GM06990 (cell line): ENCODE measurements at regions not wholly inside any gene's neighbourhood (a gene's known extent, or its start where the extent isn't known, plus 50 kb on each side); places are given as distances from the start of the nearest gene placed in this dataset.

Experiments
- DNase-seq: peaks from one replicate; pipeline ENCODE4 v3.0.0-alpha.2; 2011; ENCODE audit not compliant: insufficient read length; ENCODE audit errors: extremely low read depth
- H3K27me3 ChIP-seq: replicated peaks from 2 replicates; pipeline ENCODE4 v1.6.0; 2011; ENCODE audit warnings: low read length; ENCODE audit not compliant: control insufficient read depth, insufficient read depth
- H3K36me3 ChIP-seq: 2 replicates; pipeline ENCODE4 v1.5.1; 2011; ENCODE audit warnings: low read length; ENCODE audit not compliant: control insufficient read depth, insufficient read depth
- H3K4me3 ChIP-seq: replicated peaks from 2 replicates; pipeline ENCODE4 v1.5.1; 2011; ENCODE audit warnings: low read depth, mild to moderate bottlenecking, control low read depth, low read length
- TF ChIP-seq, protein P1 (sequence below): IDR thresholded peaks from 2 replicates; pipeline ENCODE4 v1.5.1; 2011; ENCODE audit warnings: low read length, control low read depth, mild to moderate bottlenecking, inconsistent platforms; ENCODE audit not compliant: insufficient read depth, poor library complexity, severe bottlenecking

DNA sequence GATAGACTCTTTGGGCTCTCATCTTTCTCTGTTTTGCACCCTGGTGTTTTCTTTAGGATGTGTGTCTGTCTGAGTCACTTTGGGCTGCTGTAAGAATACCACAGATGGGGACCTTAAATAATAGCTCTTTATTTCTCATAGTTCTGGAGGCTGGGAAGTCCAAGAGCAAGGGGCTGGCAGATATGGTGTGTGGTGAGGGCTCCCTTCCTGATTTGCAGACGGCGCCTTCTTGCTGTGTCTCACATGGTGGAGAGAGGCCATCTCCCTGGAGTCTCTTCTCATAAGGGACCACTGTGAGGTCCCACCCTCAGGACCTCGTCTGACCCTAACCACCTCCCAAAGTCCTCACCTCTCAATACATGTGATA is 93.7 kb upstream of the ADRA2C start:
- H3K27me3 ChIP-seq: no peaks in the 10 kb centered on the region
- TF ChIP-seq, protein P1, sequence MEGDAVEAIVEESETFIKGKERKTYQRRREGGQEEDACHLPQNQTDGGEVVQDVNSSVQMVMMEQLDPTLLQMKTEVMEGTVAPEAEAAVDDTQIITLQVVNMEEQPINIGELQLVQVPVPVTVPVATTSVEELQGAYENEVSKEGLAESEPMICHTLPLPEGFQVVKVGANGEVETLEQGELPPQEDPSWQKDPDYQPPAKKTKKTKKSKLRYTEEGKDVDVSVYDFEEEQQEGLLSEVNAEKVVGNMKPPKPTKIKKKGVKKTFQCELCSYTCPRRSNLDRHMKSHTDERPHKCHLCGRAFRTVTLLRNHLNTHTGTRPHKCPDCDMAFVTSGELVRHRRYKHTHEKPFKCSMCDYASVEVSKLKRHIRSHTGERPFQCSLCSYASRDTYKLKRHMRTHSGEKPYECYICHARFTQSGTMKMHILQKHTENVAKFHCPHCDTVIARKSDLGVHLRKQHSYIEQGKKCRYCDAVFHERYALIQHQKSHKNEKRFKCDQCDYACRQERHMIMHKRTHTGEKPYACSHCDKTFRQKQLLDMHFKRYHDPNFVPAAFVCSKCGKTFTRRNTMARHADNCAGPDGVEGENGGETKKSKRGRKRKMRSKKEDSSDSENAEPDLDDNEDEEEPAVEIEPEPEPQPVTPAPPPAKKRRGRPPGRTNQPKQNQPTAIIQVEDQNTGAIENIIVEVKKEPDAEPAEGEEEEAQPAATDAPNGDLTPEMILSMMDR: no peak

DNA sequence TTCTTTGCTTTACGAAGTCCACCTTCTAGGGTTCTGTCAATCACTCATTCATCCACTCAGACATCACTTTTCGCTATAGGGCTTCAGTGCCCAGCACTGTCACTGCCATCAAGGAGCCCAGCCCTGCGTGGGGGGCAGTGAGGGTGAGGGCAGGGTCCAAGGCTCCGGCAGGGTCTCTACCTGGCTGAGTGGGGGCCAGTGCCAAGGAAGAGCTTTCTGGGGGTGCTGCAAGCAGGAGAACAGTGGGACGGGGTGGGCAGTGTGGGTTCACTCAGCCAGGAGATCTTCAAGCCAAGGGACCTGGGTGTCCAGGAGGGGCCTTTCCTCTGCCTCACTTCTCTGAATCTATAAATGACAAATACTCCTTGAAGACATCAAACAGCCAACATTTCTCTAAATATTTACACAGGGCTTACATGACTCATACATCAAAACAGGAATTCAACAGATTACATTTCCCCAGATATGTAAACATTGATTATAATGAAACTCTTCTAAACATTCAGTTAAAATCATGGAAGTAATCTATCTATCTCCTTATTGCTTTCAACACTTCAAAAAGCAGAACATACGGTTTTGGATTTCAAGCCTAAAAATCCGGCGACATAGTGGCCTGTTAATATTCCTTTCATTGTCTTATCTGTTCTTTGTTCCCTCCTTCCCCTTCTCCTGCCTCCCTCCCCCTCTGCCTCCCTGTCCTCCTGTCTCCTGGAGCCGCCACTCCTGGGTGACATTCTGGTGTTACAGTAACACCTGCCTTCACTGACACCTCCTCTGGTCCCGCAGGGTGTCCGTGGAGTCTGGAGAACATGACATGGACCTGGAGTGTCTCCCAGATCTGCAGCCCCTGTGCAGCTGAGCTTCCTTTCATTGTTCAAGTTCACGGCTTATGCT is 94.4 kb upstream of the ADRA2C start:
- no peaks in the 10 kb centered on the region for H3K27me3 ChIP-seq
- DNase-seq: no peak
- no peak overlapping the region for H3K4me3 ChIP-seq
- no peaks in the 10 kb centered on the region for H3K36me3 ChIP-seq
- TF ChIP-seq, protein P1: no peak

More for the DNA sequence above, 93.7 kb upstream of the ADRA2C start:
- H3K36me3 ChIP-seq: no peaks in the 10 kb centered on the region
- H3K4me3 ChIP-seq: no peak overlapping the region
- DNase-seq: no peak

DNA sequence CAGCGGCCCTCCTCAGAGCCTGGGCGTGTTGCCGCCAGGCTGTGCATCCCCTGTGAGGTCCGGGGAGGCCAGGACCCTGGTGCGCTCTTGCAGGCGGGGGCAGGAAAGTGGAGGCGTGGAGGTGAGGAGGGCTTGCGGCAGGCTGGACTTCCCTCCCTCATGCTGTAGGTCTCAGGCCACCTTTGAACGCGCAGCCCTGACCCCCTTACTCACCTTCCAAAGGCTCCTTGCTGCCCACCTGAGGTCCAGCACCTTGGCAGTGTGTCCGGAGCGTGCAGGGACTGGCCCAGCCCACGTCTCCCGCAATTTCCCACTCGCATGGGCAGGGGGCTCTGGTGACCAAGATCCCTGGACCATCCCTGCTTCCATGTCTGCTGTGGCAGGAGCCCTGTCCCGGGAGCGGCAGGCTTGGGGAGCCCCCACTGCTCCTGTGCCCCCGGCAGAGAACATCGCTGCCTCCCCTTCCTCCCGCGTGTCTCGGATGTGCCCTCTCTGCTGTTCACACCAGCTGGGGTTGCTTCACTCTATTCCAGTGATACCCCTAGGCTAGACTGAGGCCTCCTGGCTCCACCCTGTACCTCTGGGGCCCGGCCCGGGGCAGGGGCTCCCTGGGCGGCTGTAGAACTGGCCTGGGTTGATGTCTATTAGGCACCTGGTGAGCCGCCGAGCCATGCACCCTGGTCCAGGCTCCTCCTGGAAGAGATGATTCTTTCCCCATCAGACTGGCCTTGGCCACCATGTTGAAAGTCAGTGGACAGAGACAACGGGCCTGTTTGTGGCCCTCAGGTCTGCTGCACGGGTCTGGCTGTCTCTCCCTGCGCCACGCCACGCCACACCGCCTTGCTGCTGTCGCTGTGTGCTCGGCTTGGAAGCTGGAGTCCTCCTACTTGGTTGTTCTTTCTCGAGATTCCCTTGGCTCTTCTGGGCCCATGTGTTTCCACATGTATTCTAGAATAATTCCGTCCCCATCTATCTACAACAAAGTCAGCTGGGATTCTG is 95.4 kb upstream of the ADRA2C start:
- DNase-seq: no peak
- TF ChIP-seq, protein P1: no peak
- H3K36me3 ChIP-seq: no peaks in the 10 kb centered on the region
- H3K27me3 ChIP-seq: no peaks in the 10 kb centered on the region
- H3K4me3 ChIP-seq: no peak overlapping the region

DNA sequence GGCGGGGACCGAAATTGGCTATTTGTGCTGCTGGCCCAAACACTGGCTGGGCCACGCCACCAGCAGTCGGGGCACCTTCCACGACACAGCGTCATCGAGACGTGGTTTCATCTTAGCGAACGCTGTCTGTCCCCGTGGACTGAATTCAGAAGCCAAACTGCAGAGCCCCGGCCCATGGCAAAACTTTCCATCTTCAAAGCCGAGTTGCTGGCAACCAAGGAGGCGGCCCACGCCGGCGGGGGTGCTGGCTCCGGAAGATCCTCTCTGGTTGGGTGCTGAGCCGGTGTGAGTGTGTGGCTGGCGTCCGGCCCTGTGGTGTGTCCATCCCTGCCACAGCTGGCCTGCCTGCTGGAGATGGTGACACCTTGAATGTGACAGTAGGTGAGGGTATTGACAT is 96.6 kb upstream of the ADRA2C start:
- no peak for DNase-seq
- TF ChIP-seq, protein P1: no peak
- H3K27me3 ChIP-seq: no peaks in the 10 kb centered on the region
- H3K4me3 ChIP-seq: no peak overlapping the region
- H3K36me3 ChIP-seq: no peaks in the 10 kb centered on the region

DNA sequence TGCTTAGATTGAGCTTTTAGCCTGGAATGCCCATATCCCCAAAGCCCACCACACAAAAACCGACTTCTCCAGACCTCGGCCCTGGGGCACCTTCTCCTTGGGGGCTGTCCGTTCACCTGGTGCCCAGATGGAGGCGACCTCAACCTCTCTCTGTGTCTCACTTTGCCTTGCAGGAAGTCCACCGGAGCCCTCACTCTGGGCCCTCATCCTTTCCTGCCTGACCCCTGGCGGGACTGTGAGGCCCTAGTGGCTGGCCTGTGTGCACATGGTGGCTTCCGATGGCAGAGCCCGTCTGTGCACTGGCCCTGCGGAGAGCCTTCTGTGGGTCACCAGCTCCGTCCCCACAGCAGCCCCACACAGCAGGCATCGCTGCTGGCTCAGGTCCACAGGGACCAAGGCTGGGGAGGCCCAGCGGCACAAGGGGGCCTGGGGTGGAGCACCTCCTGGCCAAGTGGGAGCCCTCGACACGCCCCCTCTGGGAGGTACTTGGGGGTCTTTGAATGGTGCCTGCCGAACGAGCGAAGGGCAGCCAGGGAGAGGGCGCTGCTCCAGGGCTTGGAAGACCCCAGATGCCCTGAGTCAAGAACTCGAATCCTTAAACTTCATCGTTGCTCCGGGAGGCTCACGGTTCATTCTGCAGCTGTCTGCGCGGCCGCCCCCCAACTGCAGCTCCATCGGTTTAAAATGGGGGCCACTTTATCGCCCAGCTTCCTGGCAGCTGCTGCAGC is 97.2 kb upstream of the ADRA2C start:
- no peaks in the 10 kb centered on the region for H3K27me3 ChIP-seq
- H3K36me3 ChIP-seq: no peaks in the 10 kb centered on the region
- DNase-seq: no peak
- TF ChIP-seq, protein P1: no peak
- H3K4me3 ChIP-seq: no peak overlapping the region
